NCI-H187 treated with DMSO at 0.1 percent for 48 hours (cell line): ENCODE measurements at regions not wholly inside any gene's neighbourhood (a gene's known extent, or its start where the extent isn't known, plus 50 kb on each side); places are given as distances from the start of the nearest gene placed in this dataset.
"Not testable (repeated sequence)": the region's sequence is repeated elsewhere in the genome, so short reads cannot be mapped to it uniquely, and the experiment has no call there.

ENCODE experiments used
- DNase-seq: peaks from one replicate; lab custom pipeline; 2025; lab: John Stamatoyannopoulos, UW

- DNase-seq = no peak
Observed at GRCh38 chrX:143455046-143455445, 62.2 kb downstream of the SPANXN3 start.

GRCh38 chrX:143437439-143437838 is 79.8 kb downstream of the SPANXN3 start:
- no peak for DNase-seq

GRCh38 chrX:143435916-143436315 is 81.4 kb downstream of the SPANXN3 start:
- DNase-seq = no peak

DNA sequence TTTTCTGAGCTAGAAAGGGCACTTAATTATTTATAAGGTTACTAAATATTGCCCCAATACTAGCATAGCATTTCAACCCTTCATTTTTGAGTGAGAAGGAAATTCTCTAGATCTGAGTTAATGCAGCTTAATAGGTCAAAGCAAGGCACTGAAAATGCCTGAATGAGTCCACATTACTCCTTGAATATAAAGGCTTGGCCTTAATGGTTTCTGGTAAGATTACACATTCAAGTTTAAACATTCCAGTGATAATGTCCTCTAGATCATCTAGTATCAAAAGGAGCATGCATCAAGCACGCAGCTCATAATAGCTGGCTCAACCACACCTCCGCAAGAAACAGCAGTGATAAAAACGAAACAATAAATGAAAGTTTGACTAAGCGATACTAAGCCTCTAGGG is 87.5 kb downstream of the SPANXN3 start:
- DNase-seq = no peak

DNA sequence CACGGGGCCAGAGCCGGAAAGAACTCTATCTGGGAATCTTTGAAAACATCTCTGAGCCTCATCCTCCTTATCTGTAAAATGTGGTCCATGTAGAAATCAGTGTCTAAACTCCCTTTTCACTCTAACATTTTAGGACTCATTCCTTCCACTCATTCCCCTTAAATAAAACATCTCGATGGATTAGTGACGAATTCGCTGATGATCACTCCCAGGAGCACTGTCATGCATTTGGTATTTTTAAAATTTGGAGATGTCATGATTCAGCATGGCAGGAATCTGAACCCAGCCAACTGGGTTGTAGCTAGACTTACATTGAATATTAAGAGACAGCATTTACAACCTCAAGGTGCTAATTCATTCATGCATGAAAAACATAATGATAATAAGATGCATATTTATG is 88.1 kb downstream of the SPANXN3 start:
- no peak for DNase-seq

DNA sequence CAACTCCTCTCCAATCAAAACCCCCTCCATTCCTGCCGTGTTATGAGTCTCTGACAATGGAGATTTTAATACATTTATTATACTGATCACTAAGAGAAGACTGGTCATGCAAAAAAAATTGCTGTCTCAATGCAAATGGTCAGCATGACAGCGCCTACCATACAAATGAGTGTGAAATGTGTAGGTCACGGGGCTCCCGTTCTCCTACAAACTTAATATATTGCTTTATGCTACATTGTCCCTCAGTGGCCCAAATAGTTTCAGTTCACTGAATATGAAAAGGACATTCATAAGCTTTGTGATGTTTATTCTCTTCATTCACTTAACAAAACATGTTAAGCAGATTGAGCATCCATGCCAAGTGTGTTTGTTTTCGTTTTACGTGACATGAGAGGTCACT is 116.1 kb downstream of the SPANXN3 start:
- DNase-seq = no peak

- no peak for DNase-seq
Observed at GRCh38 chrX:143378851-143379250, 138.4 kb downstream of the SPANXN3 start.

DNA sequence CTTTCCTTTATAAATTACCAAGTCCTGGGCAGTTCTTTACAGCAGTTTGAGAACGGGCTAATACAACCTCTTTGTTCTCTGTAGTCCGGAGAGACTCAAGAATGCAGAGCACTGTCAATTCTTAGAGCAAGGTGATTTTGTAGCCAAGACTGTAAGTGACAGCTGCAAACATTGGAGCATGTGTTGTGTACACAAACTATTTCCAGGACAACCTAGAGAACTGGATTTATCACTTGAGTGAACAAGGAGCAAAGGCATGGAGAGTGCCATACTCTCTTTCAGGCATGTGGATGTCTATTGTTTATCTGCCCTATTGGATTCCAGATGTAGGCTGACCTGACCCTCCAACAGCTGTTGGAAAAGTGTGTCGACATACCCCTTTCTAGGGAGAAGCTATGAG is 153.9 kb downstream of the SPANXN3 start:
- DNase-seq = peak; percentile 27

DNA sequence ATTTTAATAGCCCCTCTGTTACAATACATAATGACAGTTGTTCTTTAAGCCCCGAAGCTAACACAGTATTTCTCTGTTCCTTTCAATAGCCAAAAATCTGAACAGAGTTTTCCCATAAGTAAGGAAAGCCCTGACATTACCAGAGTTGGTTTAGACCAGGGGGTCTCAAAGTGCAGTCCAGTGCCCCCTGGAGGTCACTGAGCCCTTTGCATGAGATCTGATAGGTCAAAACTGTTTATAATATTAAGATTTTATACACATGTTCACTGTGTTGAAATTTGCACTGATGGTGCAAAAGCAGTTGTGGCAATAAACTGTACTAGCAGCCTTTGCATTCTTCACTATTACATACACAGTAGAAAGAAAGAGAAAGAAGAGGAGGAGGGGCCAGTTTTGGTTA is 177.1 kb downstream of the SPANXN3 start:
- no peak for DNase-seq

DNA sequence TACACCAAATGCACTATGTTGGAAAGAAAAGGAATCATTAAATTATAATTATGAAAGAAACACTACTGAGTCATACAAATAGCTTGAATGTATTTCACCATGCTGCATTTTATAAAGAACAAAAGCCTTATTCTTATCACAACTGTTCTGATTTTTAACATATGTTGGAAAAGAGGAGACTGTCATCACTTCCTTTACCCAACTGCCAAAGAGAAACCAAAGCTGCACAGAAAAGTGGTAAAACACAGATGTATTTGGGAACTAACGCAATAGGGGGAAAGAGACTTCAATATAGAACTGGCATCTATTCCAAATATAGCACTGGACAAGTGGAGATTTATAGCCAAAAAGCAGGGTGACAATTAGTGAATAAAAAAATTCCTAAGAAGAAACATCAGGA is 181.0 kb downstream of the SPANXN3 start:
- DNase-seq = no peak

GRCh38 chrX:143319526-143319925 is 197.7 kb downstream of the SPANXN3 start:
- no peak for DNase-seq

GRCh38 chrX:143318857-143319256 is 198.4 kb downstream of the SPANXN3 start:
- not testable (repeated sequence) for DNase-seq

DNA sequence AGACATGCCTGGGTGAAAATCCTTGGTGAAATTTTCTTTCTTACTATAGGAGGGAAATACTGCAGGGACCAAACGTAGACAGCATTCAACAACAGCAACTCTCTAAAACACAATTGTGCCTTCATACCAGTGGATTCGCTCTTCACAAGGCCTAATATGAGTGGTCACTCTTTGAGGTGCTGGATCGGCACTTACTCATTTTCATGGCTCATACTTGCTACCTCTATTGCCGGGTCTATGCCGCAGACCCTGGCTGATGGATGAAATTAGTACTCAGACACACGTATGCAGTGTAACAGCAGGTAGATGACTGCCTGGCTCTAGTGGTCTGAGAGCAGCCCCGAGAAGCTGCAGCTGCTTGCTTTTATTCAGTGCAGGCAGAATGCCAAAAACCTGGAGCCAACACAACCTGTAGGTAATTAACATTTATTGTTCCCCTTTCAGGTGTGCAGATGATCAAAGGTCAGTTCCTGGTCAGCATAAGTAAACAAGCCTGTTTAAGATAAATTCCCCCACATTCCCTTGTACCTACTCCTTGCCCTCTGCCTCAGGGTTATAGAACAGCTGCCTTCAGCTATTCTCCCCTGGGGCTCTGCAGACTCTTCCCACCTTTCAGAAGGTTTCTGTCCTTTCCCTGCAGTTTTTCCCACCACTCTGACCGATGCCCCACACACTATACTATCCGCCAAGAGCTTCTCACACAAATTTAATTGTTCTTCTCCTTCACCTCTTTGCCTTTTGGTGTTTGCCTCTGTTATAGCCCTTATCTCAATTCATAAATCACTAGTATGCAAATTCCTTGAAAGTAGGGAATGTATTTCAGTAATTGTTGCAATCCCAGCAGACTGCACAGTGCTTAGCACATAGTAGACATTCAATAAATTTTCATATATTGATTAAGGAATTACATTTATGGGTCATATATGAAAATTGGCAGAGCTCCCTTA is 210.0 kb downstream of the SPANXN3 start:
- no peak for DNase-seq

GRCh38 chrX:143304518-143304917 is 212.8 kb downstream of the SPANXN3 start:
- no peak for DNase-seq

GRCh38 chrX:143304025-143304424 is 213.2 kb downstream of the SPANXN3 start:
- DNase-seq = no peak

GRCh38 chrX:143298663-143299241 is 218.5 kb downstream of the SPANXN3 start:
- DNase-seq = no peak

DNA sequence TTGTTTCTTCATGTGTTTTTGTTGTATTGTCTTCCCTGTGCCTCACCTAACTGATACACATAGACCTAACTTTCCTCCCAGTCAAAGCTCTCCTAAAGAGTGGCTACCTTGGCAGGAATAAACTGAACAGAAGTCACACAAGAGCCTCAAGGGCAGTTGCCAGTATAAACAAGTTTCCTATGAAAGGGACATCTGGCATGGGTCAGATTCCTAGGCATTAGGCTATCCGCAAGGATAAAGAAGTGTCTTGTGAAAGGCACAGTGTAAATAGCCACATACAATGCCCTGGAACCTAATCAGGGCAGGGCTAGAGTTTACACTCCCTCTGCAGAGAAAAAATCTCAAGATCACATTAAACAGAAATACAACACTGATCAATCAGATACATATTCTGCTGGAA is 220.8 kb downstream of the SPANXN3 start:
- DNase-seq = no peak

DNA sequence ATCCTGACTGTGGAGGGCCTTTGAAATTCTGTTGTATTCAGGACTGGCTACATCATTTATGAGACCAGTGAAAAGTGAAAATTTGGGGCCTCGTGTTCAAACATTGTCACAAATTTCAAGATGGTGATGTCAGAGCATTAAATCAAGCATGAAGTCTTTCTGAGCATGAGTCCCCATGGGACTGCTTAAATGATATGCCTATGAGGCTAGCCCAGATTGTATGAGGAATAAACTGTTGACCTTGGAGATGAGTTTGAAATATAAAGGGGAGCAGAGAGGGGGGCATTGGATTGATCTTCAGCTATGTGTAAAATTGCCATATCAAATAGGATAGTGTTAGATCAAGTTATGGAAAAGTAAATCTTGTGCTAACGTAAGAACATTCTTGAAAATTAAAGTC is 230.0 kb downstream of the SPANXN3 start:
- no peak for DNase-seq

DNA sequence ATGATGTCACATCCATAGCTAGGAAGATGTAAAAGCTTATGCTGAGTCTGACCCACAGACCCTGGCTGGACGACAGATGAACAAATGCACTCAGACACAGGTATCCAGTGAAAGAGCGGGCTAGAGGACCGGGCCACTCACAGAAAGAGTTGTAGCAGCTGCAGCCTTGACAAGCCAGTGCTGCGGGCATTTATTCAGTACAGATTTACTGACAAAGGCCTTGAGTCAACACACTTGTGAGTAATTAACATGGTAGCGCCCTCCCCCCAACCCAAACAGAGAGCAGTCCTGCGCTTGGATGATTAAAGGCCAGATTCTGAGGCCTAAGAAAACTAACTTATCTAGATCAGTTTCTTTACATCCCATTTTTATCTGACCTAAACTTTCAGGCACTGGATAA is 244.6 kb downstream of the SPANXN4 start:
- no peak for DNase-seq

GRCh38 chrX:143244593-143244992 is 218.9 kb downstream of the SPANXN4 start:
- not testable (repeated sequence) for DNase-seq

DNA sequence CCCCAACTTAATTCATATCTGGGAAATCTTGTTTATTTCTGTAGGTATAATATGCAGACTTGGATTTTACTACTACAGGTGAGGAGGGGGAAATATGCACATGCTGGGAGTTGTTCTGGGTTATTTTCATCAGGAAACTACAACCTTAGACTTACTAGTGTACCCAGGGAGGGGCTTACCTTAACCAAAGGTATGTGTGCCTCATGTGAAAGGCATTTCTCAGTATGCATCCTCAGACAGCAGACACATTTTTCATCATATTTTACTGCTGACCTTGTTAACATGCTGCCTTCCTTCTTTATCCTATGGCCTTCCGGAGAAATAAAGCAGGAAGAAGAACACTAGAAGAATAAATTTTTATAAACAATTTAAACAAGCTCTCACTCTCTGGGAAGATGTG is 214.9 kb downstream of the SPANXN4 start:
- DNase-seq = no peak

DNA sequence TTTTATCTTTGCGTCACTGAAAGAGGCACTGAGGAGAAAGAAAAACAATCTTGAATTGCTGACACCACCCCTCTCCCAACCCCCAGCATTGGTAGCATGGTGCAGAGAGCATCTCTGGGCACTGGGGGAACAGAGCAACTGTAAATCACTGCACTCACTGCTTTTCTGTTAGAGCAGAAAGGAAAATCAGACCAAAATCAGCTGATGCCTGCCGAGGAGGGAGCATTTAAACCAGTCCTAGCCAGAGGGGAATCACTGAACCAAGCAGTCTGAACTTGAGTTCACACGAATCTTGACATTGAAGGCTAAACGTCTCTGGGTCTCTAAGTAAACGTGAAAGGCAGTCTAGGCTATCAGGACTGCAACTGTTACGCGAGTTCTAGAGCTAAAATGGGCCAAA is 205.8 kb downstream of the SPANXN4 start:
- no peak for DNase-seq

DNA sequence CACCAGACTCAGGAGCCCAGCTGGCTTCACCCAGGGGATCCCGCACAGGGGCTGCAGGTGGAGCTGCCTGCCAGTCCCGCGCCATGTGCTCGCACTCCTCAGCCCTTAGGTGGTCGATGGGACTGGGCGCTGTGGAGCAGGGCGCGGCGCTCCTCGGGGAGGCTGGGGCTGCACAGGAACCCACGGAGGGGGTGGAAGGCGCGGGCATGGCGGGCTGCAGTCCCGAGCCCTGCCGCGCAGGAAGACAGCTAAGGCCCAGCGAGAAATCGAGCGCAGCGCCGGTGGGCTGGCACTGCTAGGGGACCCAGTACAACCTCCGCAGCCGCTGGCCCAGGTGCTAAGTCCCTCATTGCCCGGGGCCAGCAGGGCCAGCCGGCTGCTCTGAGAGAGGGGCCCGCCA is 202.9 kb downstream of the SPANXN4 start:
- not testable (repeated sequence) for DNase-seq

DNA sequence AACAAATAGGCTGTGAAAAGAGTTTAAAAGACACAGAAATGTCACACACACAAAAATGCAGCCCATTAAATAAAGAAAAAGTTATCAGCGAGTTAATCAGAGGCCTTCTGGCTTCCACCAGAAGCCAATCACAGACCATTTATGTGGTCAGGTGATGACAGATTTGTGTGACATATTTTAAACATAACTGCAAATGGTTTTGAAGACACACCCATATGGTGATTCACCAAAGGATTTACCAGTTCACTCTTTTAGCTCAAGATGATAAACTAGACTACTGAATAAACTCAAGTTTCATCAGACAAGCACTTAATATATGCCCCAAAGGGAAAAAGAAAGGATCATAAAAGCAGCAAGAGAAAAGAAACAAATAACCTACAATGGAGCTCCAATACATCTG is 181.2 kb downstream of the SPANXN4 start:
- DNase-seq = no peak
